ENCODE measurements at regions not wholly inside any gene's neighbourhood (a gene's known extent, or its start where the extent isn't known, plus 50 kb on each side); places are given as distances from the start of the nearest gene placed in this dataset.

- TF ChIP-seq JUND (IDR thresholded peaks at IDR 0.05; ENCODE audit: low read length): 0 out of 2 replicates have a peak, but pooled peaks have one; percentile 48
- TF ChIP-seq BRCA1 (IDR thresholded peaks at IDR 0.05; ENCODE audit: low read depth, low read length): no peak
- TF ChIP-seq EP300 (IDR thresholded peaks at IDR 0.05; ENCODE audit: borderline replicate concordance in 1 of 2, low read depth in 2 of 2, low read length in 2 of 2): no peak
- TF ChIP-seq EGR1 (IDR thresholded peaks at IDR 0.05; ENCODE audit: borderline replicate concordance, low read depth, low read length): no peak
- TF ChIP-seq HDAC2 (IDR thresholded peaks at IDR 0.05; ENCODE audit: borderline replicate concordance in 1 of 2, low read depth in 2 of 2, low read length in 2 of 2): 0 out of 4 replicates have a peak, but pooled peaks of 1 of the 2 experiments have one; percentile 40
- peak; percentile 73 to 77; a peak in 2 of 4 replicates for TF ChIP-seq SIN3A (conservative IDR thresholded peaks at IDR 0.05 in 1 of 2, IDR thresholded peaks at IDR 0.05 in 1 of 2; ENCODE audit: low read depth in 1 of 2, low read length in 2 of 2)
- TF ChIP-seq SUZ12 (IDR thresholded peaks at IDR 0.05; ENCODE audit: low read length): no peak
- peak; percentile 85 to 94 (median 91) for TF ChIP-seq CTCF (IDR thresholded peaks at IDR 0.05; ENCODE audit: control extremely low read depth in 1 of 3, insufficient read depth in 1 of 3, low read depth in 1 of 3, low read length in 3 of 3)
- TF ChIP-seq E2F6 (IDR thresholded peaks at IDR 0.05): no peak
- peak; percentile 99 to 100 for TF ChIP-seq RAD21 (IDR thresholded peaks at IDR 0.05 in 1 of 2, conservative IDR thresholded peaks at IDR 0.05 in 1 of 2; ENCODE audit: low read depth in 2 of 2, low read length in 2 of 2)
- TF ChIP-seq JUN (IDR thresholded peaks at IDR 0.05; ENCODE audit: low read depth, low read length): no peak
- TF ChIP-seq POLR2AphosphoS5 (IDR thresholded peaks at IDR 0.05; ENCODE audit: low read depth, low read length): no peak
- no peak for TF ChIP-seq SP1 (IDR thresholded peaks at IDR 0.05; ENCODE audit: low read depth, low read length)
- TF ChIP-seq GTF2F1 (IDR thresholded peaks at IDR 0.05; ENCODE audit: borderline replicate concordance, low read depth, low read length): no peak
- TF ChIP-seq NANOG (IDR thresholded peaks at IDR 0.05; ENCODE audit: insufficient read depth, low read depth, low read length, poor library complexity, severe bottlenecking): no peak
- TF ChIP-seq TAF1 (IDR thresholded peaks at IDR 0.05; ENCODE audit: low read depth, low read length): no peak
- TF ChIP-seq YY1 (IDR thresholded peaks at IDR 0.05; ENCODE audit: low read depth, low read length): peak; percentile 25; the same call in 1 of the 2 replicates
- TF ChIP-seq KDM4A (IDR thresholded peaks at IDR 0.05; ENCODE audit: low read depth, low read length, severe bottlenecking): peak; percentile 69
Observed at GRCh38 chr13:95404141-95404882, 103.1 kb upstream of the ABCC4 start (continued).

Measured in H1 (cell line).